ENCODE measurements at regions not wholly inside any gene's neighbourhood (a gene's known extent, or its start where the extent isn't known, plus 50 kb on each side); places are given as distances from the start of the nearest gene placed in this dataset.

- TF ChIP-seq CTCF (IDR thresholded peaks at IDR 0.05): no peak
- TF ChIP-seq POLR2A (IDR thresholded peaks at IDR 0.05): no peak
These were observed 258.4 kb upstream of the CSF3R start for GRCh38 chr1:36741066-36741465.
